Kidney (tissue), 13 donors: ENCODE measurements at regions not wholly inside any gene's neighbourhood (a gene's known extent, or its start where the extent isn't known, plus 50 kb on each side); places are given as distances from the start of the nearest gene placed in this dataset.

ENCODE experiments used
- DNase-seq, 5 donors: peaks; one replicate each; pipeline ENCODE4 v3.0.0-alpha.2; 2013 to 2020
- FAIRE-seq: peaks from 2 replicates; lab custom pipeline; 2012; peaks lifted over from hg19 to GRCh38; lab: Jason Lieb, UNC
- H3K27ac ChIP-seq, 2 donors: one replicate each; pipeline ENCODE4 v1.7.0; 2013; ENCODE audit warnings: low read depth in 2 of 2, low read length in 2 of 2, inconsistent platforms in 1 of 2
- H3K27me3 ChIP-seq: one replicate; pipeline ENCODE4 v1.7.1; 2013; ENCODE audit warnings: low read length, inconsistent platforms; ENCODE audit not compliant: control insufficient read depth, insufficient read depth
- H3K36me3 ChIP-seq, 3 donors: one replicate each; pipeline versions ENCODE4 v1.7.0 to v1.7.1; 2013; ENCODE audit warnings: low read length in 3 of 3, control low read depth in 1 of 3, inconsistent platforms in 1 of 3; ENCODE audit not compliant: insufficient read depth in 3 of 3, control insufficient read depth in 2 of 3
- H3K4me1 ChIP-seq, 3 donors: one replicate each; pipeline versions ENCODE4 v1.7.0 to v1.7.1; 2013; ENCODE audit warnings: low read length in 3 of 3, inconsistent platforms in 1 of 3, low read depth in 1 of 3; ENCODE audit not compliant: control insufficient read depth in 2 of 3, insufficient read depth in 2 of 3
- H3K4me3 ChIP-seq, 3 donors: one replicate each; pipeline versions ENCODE4 v1.7.0 to v1.8.1; 2013; ENCODE audit warnings: low read length in 3 of 3, control low read depth in 1 of 3, inconsistent platforms in 1 of 3
- H3K9ac ChIP-seq, 3 donors: one replicate each; pipeline versions ENCODE4 v1.7.0 to v1.7.1; 2013; ENCODE audit warnings: low read length in 3 of 3, control low read depth in 1 of 3, inconsistent platforms in 1 of 3
- H3K9me3 ChIP-seq, 3 donors: one replicate each; pipeline versions ENCODE4 v1.7.0 to v1.7.1; 2013; ENCODE audit warnings: low read length in 3 of 3, control low read depth in 1 of 3, inconsistent platforms in 1 of 3; ENCODE audit not compliant: control insufficient read depth in 2 of 3, insufficient read depth in 1 of 3
- intact Hi-C: fragments of 100-400 bp; cut with DNase I; formaldehyde crosslinking; loops from one replicate; pipeline ENCODE4 v1.11.1; 2022
- TF ChIP-seq, protein P1 (sequence below): IDR thresholded peaks from 3 replicates; pipeline ENCODE4 v1.5.1; 2012; ENCODE audit warnings: mild to moderate bottlenecking, moderate library complexity, borderline replicate concordance; ENCODE audit not compliant: insufficient read depth; ENCODE audit errors: extremely low read depth
- donor health status: control.
- donor health status: control.
- donor health status: control.
- donor health status: control.
- donor health status: control.
- donor health status: DM: yes; HTN: yes; CAD: no.
- donor health status: Normal renal cell carcinoma (clear cell type).

DNA sequence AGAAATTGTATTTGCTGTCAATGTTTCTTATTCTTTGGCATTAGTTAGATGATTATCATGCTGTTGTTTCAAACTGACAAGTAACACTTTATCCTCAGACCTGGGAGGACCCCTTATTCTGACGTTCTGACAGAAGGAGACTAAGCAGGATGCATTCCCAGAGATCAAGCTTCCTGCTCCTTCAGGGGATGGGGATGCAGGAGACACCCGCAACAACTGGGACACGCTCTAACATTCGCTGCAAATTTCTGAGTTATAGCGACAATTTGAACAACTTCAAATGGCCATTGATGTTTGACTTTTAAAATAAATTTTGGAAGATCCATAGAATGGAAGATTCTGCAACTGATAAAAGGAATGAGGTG lies 69.0 kb upstream of the ZNF184 start:
- FAIRE-seq (no peak), DNase-seq (no peak)
- no peaks in the 10 kb centered on the region for H3K4me1 ChIP-seq
- no peak overlapping the region for H3K27ac ChIP-seq
- peaks cover 36% of the 10 kb centered on the region for H3K27me3 ChIP-seq
- H3K36me3 ChIP-seq: no peaks in the 10 kb centered on the region
- H3K9ac ChIP-seq: no peak overlapping the region
- intact Hi-C loops: no loop called here
- no peak overlapping the region for H3K4me3 ChIP-seq
- peaks cover 0 to 3% (median 0%) of the 10 kb centered on the region in 3 donors for H3K9me3 ChIP-seq
- TF ChIP-seq, protein P1, sequence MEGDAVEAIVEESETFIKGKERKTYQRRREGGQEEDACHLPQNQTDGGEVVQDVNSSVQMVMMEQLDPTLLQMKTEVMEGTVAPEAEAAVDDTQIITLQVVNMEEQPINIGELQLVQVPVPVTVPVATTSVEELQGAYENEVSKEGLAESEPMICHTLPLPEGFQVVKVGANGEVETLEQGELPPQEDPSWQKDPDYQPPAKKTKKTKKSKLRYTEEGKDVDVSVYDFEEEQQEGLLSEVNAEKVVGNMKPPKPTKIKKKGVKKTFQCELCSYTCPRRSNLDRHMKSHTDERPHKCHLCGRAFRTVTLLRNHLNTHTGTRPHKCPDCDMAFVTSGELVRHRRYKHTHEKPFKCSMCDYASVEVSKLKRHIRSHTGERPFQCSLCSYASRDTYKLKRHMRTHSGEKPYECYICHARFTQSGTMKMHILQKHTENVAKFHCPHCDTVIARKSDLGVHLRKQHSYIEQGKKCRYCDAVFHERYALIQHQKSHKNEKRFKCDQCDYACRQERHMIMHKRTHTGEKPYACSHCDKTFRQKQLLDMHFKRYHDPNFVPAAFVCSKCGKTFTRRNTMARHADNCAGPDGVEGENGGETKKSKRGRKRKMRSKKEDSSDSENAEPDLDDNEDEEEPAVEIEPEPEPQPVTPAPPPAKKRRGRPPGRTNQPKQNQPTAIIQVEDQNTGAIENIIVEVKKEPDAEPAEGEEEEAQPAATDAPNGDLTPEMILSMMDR: no peak

DNA sequence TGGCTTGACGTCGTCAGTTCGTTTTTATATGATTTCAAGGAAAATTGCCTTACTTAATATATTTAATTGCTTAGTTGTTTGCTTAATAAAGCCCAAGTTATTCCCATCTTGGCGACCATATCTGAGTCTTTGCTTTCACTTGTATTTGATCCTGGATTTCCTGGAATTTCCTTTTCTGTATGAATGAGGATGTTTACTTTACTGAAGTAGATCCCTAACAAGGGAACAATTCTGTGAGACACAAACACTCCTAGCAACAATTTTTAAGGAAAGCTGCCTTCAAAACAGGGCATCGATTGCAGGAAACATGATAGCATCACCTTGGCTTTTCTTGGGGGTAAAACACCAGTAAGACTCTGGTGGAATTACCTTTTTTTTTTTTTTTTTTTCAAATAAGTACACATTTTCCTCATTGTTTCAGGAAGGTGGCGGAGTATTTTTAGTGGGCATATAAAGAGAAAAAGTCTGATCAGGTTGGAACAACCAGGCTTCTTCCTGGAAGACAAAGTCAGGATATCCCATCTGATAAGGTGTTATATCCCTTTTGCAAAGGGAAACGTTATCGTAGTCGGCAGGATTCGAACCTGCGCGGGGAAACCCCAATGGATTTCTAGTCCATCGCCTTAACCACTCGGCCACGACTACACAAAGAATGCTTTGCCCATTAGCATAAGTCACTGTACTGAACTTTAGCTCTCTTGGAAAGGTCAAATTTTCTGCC lies 68.5 kb upstream of the ZNF184 start:
- FAIRE-seq (no peak), DNase-seq (no peak)
- TF ChIP-seq, protein P1: no peak
- H3K4me1 ChIP-seq: no peaks in the 10 kb centered on the region
- intact Hi-C loops: no loop called here
- peaks cover 31% of the 10 kb centered on the region for H3K27me3 ChIP-seq
- H3K4me3 ChIP-seq: no peak overlapping the region
- H3K36me3 ChIP-seq: no peaks in the 10 kb centered on the region
- H3K9me3 ChIP-seq: peaks cover 0 to 3% (median 0%) of the 10 kb centered on the region in 3 donors
- H3K27ac ChIP-seq: no peak overlapping the region
- H3K9ac ChIP-seq: no peak overlapping the region

DNA sequence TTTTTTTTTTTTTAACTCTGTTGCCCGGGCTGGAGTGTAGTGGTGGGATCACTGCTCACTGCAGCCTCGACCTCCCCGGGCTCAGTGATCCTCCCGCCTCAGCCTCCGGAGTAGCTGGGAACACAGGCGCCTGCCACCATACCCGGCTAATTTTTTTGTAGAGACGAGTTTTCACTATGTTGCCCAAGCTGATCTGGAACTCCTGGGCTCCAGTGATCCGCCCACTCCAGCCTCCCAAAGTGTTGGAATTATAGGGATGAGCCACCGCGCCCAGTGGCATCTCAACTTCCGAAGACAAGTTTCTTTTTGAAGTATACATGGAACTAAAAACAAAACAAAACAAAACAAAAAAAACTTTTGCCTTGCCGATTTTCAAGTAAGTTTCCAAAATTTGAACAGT lies 66.6 kb upstream of the ZNF184 start:
- Histone ChIP-seq H3K27ac (no peak overlapping the region), H3K9me3 (peaks cover 0 to 3% (median 0%) of the 10 kb centered on the region in 3 donors), H3K36me3 (no peaks in the 10 kb centered on the region), H3K4me3 (no peak overlapping the region), H3K9ac (no peak overlapping the region), H3K4me1 (no peaks in the 10 kb centered on the region), H3K27me3 (peaks cover 16% of the 10 kb centered on the region)
- FAIRE-seq: no peak
- DNase-seq: no peak
- intact Hi-C loops: no loop called here
- TF ChIP-seq, protein P1: no peak
